BE2C (cell line): ENCODE measurements at regions not wholly inside any gene's neighbourhood (a gene's known extent, or its start where the extent isn't known, plus 50 kb on each side); places are given as distances from the start of the nearest gene placed in this dataset.

Experiments used
- DNase-seq: peaks from one replicate; pipeline ENCODE4 v3.0.0-alpha.2; 2020
- H3K27me3 ChIP-seq: fragments of 250-450 bp; sonication (Bioruptor Pico); 2 replicates; pipeline ENCODE4 v1.5.1; 2020; ENCODE audit warnings: mild to moderate bottlenecking
- H3K36me3 ChIP-seq: fragments of 250-450 bp; sonication (Bioruptor Pico); 2 replicates; pipeline ENCODE4 v1.5.1; 2020; ENCODE audit warnings: mild to moderate bottlenecking
- H3K4me1 ChIP-seq: fragments of 250-450 bp; sonication (Bioruptor Pico); 2 replicates; pipeline ENCODE4 v1.5.1; 2020
- H3K4me3 ChIP-seq: 2 replicates; pipeline ENCODE4 v1.5.1; 2011; ENCODE audit warnings: low read depth, low read length
- H3K9me3 ChIP-seq: fragments of 250-450 bp; sonication (Bioruptor Pico); 2 replicates; pipeline ENCODE4 v1.5.1; 2020
- CTCF ChIP-seq: IDR thresholded peaks from 2 replicates; pipeline ENCODE4 v1.5.1; 2012; ENCODE audit warnings: mild to moderate bottlenecking, low read depth, low read length

- H3K27me3 ChIP-seq, result no peaks in the 10 kb centered on the region
- DNase-seq, result no peak
- H3K36me3 ChIP-seq, result no peaks in the 10 kb centered on the region
- no peak for TF ChIP-seq CTCF
- no peaks in the 10 kb centered on the region for H3K9me3 ChIP-seq
- H3K4me3 ChIP-seq, result no peak overlapping the region
- H3K4me1 ChIP-seq, result no peaks in the 10 kb centered on the region
Observed at GRCh38 chr1:5324883-5325282, 667.3 kb downstream of the NPHP4 start.

- H3K9me3 ChIP-seq, result no peaks in the 10 kb centered on the region
- no peaks in the 10 kb centered on the region for H3K27me3 ChIP-seq
- no peaks in the 10 kb centered on the region for H3K4me1 ChIP-seq
- DNase-seq, result no peak
- no peak for TF ChIP-seq CTCF
- H3K4me3 ChIP-seq, result no peak overlapping the region
- no peaks in the 10 kb centered on the region for H3K36me3 ChIP-seq
Observed at GRCh38 chr1:5318143-5318816, 663.9 kb downstream of the AJAP1 start.

- H3K4me1 ChIP-seq, result no peaks in the 10 kb centered on the region
- TF ChIP-seq CTCF, result no peak
- no peaks in the 10 kb centered on the region for H3K36me3 ChIP-seq
Observed at GRCh38 chr1:5317391-5317790, 663.0 kb downstream of the AJAP1 start.

GRCh38 chr1:5312862-5313261, 658.5 kb downstream of the AJAP1 start:
- H3K4me3 ChIP-seq, result no peak overlapping the region
- DNase-seq, result no peak
- no peak for TF ChIP-seq CTCF

More at GRCh38 chr1:5317391-5317790, 663.0 kb downstream of the AJAP1 start:
- H3K9me3 ChIP-seq, result no peaks in the 10 kb centered on the region
- no peak for DNase-seq
- H3K4me3 ChIP-seq, result no peak overlapping the region
- no peaks in the 10 kb centered on the region for H3K27me3 ChIP-seq

GRCh38 chr1:5312293-5312674, 657.9 kb downstream of the AJAP1 start:
- no peak for DNase-seq
- H3K4me1 ChIP-seq, result no peaks in the 10 kb centered on the region
- H3K4me3 ChIP-seq, result no peak overlapping the region
- no peak for TF ChIP-seq CTCF
- H3K36me3 ChIP-seq, result no peaks in the 10 kb centered on the region
- no peaks in the 10 kb centered on the region for H3K27me3 ChIP-seq
- no peaks in the 10 kb centered on the region for H3K9me3 ChIP-seq

More at GRCh38 chr1:5312862-5313261, 658.5 kb downstream of the AJAP1 start:
- Histone ChIP-seq H3K9me3 (no peaks in the 10 kb centered on the region), H3K36me3 (no peaks in the 10 kb centered on the region), H3K27me3 (no peaks in the 10 kb centered on the region), H3K4me1 (no peaks in the 10 kb centered on the region)

GRCh38 chr1:5311634-5312292, 657.4 kb downstream of the AJAP1 start:
- no peaks in the 10 kb centered on the region for H3K36me3 ChIP-seq
- DNase-seq, result no peak
- no peak overlapping the region for H3K4me3 ChIP-seq
- H3K9me3 ChIP-seq, result no peaks in the 10 kb centered on the region
- no peaks in the 10 kb centered on the region for H3K27me3 ChIP-seq
- TF ChIP-seq CTCF, result no peak
- H3K4me1 ChIP-seq, result no peaks in the 10 kb centered on the region
